ENCODE measurements at regions not wholly inside any gene's neighbourhood (a gene's known extent, or its start where the extent isn't known, plus 50 kb on each side); places are given as distances from the start of the nearest gene placed in this dataset.

- TF ChIP-seq ZNF331 (CRISPR knock-in tag; IDR thresholded peaks at IDR 0.05; ENCODE audit: low read depth) (no peak), ETS1 (IDR thresholded peaks at IDR 0.05) (no peak), CTCF (conservative IDR thresholded peaks at IDR 0.05; ENCODE audit: low read depth in 2 of 2) (no peak), JUNB (IDR thresholded peaks at IDR 0.05; ENCODE audit: unreplicated experiment) (no peak), POLR2AphosphoS5 (IDR thresholded peaks at IDR 0.05; ENCODE audit: low read depth) (no peak), EZH2 (IDR thresholded peaks at IDR 0.05; ENCODE audit: low read depth, unreplicated experiment) (no peak)
- TF ChIP-seq, protein P1, sequence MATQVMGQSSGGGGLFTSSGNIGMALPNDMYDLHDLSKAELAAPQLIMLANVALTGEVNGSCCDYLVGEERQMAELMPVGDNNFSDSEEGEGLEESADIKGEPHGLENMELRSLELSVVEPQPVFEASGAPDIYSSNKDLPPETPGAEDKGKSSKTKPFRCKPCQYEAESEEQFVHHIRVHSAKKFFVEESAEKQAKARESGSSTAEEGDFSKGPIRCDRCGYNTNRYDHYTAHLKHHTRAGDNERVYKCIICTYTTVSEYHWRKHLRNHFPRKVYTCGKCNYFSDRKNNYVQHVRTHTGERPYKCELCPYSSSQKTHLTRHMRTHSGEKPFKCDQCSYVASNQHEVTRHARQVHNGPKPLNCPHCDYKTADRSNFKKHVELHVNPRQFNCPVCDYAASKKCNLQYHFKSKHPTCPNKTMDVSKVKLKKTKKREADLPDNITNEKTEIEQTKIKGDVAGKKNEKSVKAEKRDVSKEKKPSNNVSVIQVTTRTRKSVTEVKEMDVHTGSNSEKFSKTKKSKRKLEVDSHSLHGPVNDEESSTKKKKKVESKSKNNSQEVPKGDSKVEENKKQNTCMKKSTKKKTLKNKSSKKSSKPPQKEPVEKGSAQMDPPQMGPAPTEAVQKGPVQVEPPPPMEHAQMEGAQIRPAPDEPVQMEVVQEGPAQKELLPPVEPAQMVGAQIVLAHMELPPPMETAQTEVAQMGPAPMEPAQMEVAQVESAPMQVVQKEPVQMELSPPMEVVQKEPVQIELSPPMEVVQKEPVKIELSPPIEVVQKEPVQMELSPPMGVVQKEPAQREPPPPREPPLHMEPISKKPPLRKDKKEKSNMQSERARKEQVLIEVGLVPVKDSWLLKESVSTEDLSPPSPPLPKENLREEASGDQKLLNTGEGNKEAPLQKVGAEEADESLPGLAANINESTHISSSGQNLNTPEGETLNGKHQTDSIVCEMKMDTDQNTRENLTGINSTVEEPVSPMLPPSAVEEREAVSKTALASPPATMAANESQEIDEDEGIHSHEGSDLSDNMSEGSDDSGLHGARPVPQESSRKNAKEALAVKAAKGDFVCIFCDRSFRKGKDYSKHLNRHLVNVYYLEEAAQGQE (IDR thresholded peaks at IDR 0.05; ENCODE audit: unreplicated experiment), result no peak
Observed at GRCh38 chr13:64534302-64534701, 2695.8 kb downstream of the PCDH9 start.

Measured in GM23338 (cell line).